ENCODE measurements at regions not wholly inside any gene's neighbourhood (a gene's known extent, or its start where the extent isn't known, plus 50 kb on each side); places are given as distances from the start of the nearest gene placed in this dataset.
A peak's percentile ranks its signal among the peaks of the same experiment; 100 is the strongest.

DNA sequence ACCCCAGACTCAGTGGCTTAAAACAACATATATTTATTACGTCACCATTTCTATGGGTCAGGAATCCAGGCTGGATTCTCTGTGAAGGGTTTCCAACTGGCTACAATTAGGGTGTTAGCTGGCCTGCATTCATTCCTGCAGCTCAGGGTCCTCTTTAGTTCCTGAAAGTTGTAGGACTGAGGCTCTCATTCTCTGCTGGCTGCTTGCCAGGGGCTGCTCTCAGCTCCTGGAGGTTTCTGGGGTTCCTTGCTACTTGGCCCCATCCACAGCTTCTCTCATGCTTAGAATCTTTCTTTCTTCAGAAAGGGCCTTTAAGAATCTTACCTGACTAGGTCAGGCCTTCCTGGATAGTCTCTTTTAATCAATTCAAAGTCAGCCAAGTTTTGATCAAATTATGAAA is 424.6 kb downstream of the GADD45G start:
- H2AFZ ChIP-seq = no peak overlapping the region
- ATAC-seq = no peak
- Mint-ChIP-seq H3K4me3 (no peak overlapping the region), H3K36me3 (ENCODE audit: low read depth) (no peaks in the 10 kb centered on the region), H3K4me1 (peaks cover 40% of the 10 kb centered on the region), H3K27ac (no peak overlapping the region), H3K9me3 (no peaks in the 10 kb centered on the region), H3K27me3 (ENCODE audit: insufficient read depth, low read depth, poor library complexity) (peaks cover 7% of the 10 kb centered on the region)
- H3K4me2 ChIP-seq = no peak overlapping the region
- H4K20me1 ChIP-seq (replicated peaks; ENCODE audit: insufficient read depth) = no peaks in the 10 kb centered on the region
- DNase-seq (ENCODE audit: low spot score) = no peak
- H3K36me3 ChIP-seq (ENCODE audit: insufficient read depth) = no peaks in the 10 kb centered on the region
- no peaks in the 10 kb centered on the region for H3K79me2 ChIP-seq (replicated peaks; ENCODE audit: insufficient read depth)
- peaks cover 27% of the 10 kb centered on the region; the same call in 1 of the 2 replicates for H3K9me2 ChIP-seq (ENCODE audit: insufficient read depth)
- peaks cover 39% of the 10 kb centered on the region for H3K4me1 ChIP-seq (ENCODE audit: insufficient read depth)
- no peaks in the 10 kb centered on the region for H3K27me3 ChIP-seq (ENCODE audit: insufficient read depth)
- no peak overlapping the region for H3K27ac ChIP-seq (ENCODE audit: low read depth)
- no peaks in the 10 kb centered on the region for H3F3A ChIP-seq (replicated peaks; ENCODE audit: low read depth)
- H3K4me3 ChIP-seq = no peak overlapping the region
- no peak for TF ChIP-seq ZNF462 (CRISPR knock-in tag; IDR thresholded peaks at IDR 0.05)

GRCh38 chr9:90029996-90030395 is 425.2 kb downstream of the GADD45G start:
- Mint-ChIP-seq H3K36me3 (ENCODE audit: low read depth) (no peaks in the 10 kb centered on the region), H3K9me3 (no peaks in the 10 kb centered on the region), H3K4me3 (no peak overlapping the region), H3K27me3 (ENCODE audit: insufficient read depth, low read depth, poor library complexity) (peaks cover 7% of the 10 kb centered on the region), H3K27ac (no peak overlapping the region), H3K4me1 (peaks cover 41% of the 10 kb centered on the region)
- Histone ChIP-seq H4K20me1 (replicated peaks; ENCODE audit: insufficient read depth) (no peaks in the 10 kb centered on the region), H3K27ac (ENCODE audit: low read depth) (no peak overlapping the region), H3K79me2 (replicated peaks; ENCODE audit: insufficient read depth) (no peaks in the 10 kb centered on the region), H3F3A (replicated peaks; ENCODE audit: low read depth) (no peaks in the 10 kb centered on the region), H3K4me1 (ENCODE audit: insufficient read depth) (peaks cover 43% of the 10 kb centered on the region), H3K36me3 (ENCODE audit: insufficient read depth) (no peaks in the 10 kb centered on the region), H2AFZ (0 out of 2 replicates have a peak overlapping the region, but pooled peaks have one; percentile 47), H3K9me2 (ENCODE audit: insufficient read depth) (peaks cover 27% of the 10 kb centered on the region; the same call in 1 of the 2 replicates), H3K27me3 (ENCODE audit: insufficient read depth) (no peaks in the 10 kb centered on the region), H3K4me3 (no peak overlapping the region), H3K4me2 (no peak overlapping the region)
- no peak for ATAC-seq
- DNase-seq (ENCODE audit: low spot score) = no peak
- no peak for TF ChIP-seq NANOG (IDR thresholded peaks at IDR 0.05; ENCODE audit: borderline replicate concordance)
- TF ChIP-seq EZH2phosphoT487 (IDR thresholded peaks at IDR 0.05; ENCODE audit: unreplicated experiment) = no peak
- no peak for TF ChIP-seq ETS1 (IDR thresholded peaks at IDR 0.05)
- TF ChIP-seq REST (IDR thresholded peaks at IDR 0.05; ENCODE audit: unreplicated experiment) = no peak
- TF ChIP-seq CREB1 (CRISPR knock-in tag; IDR thresholded peaks at IDR 0.05; ENCODE audit: low read depth) = no peak
- TF ChIP-seq ZNF114 (CRISPR knock-in tag; IDR thresholded peaks at IDR 0.05) = no peak
- no peak for TF ChIP-seq ZNF331 (CRISPR knock-in tag; IDR thresholded peaks at IDR 0.05; ENCODE audit: low read depth)
- TF ChIP-seq POLR2AphosphoS5 (IDR thresholded peaks at IDR 0.05; ENCODE audit: low read depth) = no peak
- TF ChIP-seq JUNB (IDR thresholded peaks at IDR 0.05; ENCODE audit: unreplicated experiment) = no peak
- no peak for TF ChIP-seq STAT1 (IDR thresholded peaks at IDR 0.05; ENCODE audit: unreplicated experiment)
- no peak for TF ChIP-seq EZH2 (IDR thresholded peaks at IDR 0.05; ENCODE audit: low read depth, unreplicated experiment)

Measured in GM23338 (cell line).